GM23338 (cell line): ENCODE measurements at regions not wholly inside any gene's neighbourhood (a gene's known extent, or its start where the extent isn't known, plus 50 kb on each side); places are given as distances from the start of the nearest gene placed in this dataset.

Experiments used
- CREB1 ChIP-seq: fragments of 250-450 bp; sonication (Bioruptor Pico); IDR thresholded peaks from 2 replicates; pipeline ENCODE4 v1.5.0; 2020; ENCODE audit warnings: low read depth, mild to moderate bottlenecking, moderate library complexity
- CTCF ChIP-seq, 2 experiments: fragments of 200-600 bp in 1 of 2; sonication (generic) in 1 of 2; conservative IDR thresholded peaks; 2 replicates each; pipeline versions ENCODE4 v1.5.1 to v1.6.1; 2016 to 2017; ENCODE audit warnings: antibody characterized with exemption in 2 of 2, low read depth in 2 of 2, mild to moderate bottlenecking in 2 of 2, moderate library complexity in 1 of 2
- EZH2 ChIP-seq: fragments of 200-600 bp; sonication (generic); IDR thresholded peaks from one replicate; pipeline ENCODE4 v1.8.0; 2017; ENCODE audit warnings: antibody characterized with exemption, mild to moderate bottlenecking, low read depth; ENCODE audit not compliant: unreplicated experiment
- EZH2phosphoT487 ChIP-seq: fragments of 200-600 bp; sonication (generic); IDR thresholded peaks from one replicate; pipeline ENCODE4 v1.8.1; 2018; ENCODE audit warnings: antibody characterized with exemption; ENCODE audit not compliant: unreplicated experiment
- REST ChIP-seq: IDR thresholded peaks from one replicate; pipeline ENCODE4 v1.6.1; 2018; ENCODE audit warnings: antibody characterized with exemption; ENCODE audit not compliant: unreplicated experiment
- ZNF331 ChIP-seq: fragments of 250-450 bp; sonication (Bioruptor Pico); IDR thresholded peaks from 2 replicates; pipeline ENCODE4 v1.5.0; 2020; ENCODE audit warnings: low read depth, mild to moderate bottlenecking, moderate library complexity

GRCh38 chr1:56357927-56358690 lies 221.3 kb downstream of the PLPP3 start:
- TF ChIP-seq CTCF (conservative IDR thresholded peaks at IDR 0.05; ENCODE audit: low read depth in 2 of 2) (no peak), ZNF331 (CRISPR knock-in tag) (no peak), CREB1 (no peak), EZH2phosphoT487 (no peak), EZH2 (no peak), REST (no peak)
